ENCODE measurements at regions not wholly inside any gene's neighbourhood (a gene's known extent, or its start where the extent isn't known, plus 50 kb on each side); places are given as distances from the start of the nearest gene placed in this dataset.

DNA sequence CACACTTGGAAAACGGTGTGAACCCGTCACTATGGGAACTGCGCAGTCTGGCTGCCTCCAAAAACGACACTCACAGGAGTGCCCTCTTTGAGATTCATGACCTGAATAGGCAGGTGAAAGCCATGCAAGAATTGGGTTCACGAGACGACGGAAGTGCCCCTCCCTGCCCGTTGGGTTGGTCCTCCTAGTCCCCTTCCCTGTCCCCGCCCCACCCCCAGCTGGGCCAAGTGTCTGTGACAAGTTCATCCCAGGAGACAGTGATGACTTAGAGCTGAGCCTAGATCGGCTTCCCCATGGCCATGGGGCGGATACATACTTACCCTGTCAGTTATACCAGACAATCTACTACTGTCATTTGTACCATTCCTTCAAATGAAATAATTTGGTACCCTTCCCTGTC, 1137.7 kb upstream of the CHAC2 start:
- no peaks in the 10 kb centered on the region for H3K27me3 ChIP-seq (replicated peaks; ENCODE audit: insufficient read depth)

DNA sequence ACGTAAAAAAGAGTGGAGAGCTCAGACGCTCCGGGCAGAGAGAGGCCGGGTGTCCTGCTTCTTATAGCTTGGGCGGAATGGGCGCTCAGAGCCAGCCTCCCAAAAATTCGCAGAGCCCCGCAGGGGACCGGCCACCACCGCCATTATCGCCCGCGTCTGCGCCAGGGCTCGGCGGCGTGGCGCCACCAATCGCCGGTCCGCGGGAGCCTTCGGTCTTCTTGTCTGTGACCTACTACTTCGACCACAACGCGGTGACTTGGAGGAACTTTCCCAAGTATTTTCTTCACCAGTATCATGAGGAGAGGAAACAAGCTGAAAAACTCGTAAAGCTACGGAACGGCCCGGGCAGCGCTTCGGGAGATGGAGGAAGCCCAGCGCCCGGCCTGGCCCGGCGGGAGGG, 1138.1 kb upstream of the CHAC2 start:
- H3K36me3 ChIP-seq, result no peaks in the 10 kb centered on the region
- no peaks in the 10 kb centered on the region for H3K4me1 ChIP-seq (ENCODE audit: control insufficient read depth in 1 of 2, low read depth in 2 of 2)
- no peaks in the 10 kb centered on the region for H3K27me3 ChIP-seq (replicated peaks; ENCODE audit: insufficient read depth)
- H3K9me3 ChIP-seq, result no peaks in the 10 kb centered on the region
- no peak for ATAC-seq (ENCODE audit: insufficient number of reproducible peaks, low FRiP score, low read depth)
- no peak overlapping the region for H3K4me3 ChIP-seq
- TF ChIP-seq, protein P1, sequence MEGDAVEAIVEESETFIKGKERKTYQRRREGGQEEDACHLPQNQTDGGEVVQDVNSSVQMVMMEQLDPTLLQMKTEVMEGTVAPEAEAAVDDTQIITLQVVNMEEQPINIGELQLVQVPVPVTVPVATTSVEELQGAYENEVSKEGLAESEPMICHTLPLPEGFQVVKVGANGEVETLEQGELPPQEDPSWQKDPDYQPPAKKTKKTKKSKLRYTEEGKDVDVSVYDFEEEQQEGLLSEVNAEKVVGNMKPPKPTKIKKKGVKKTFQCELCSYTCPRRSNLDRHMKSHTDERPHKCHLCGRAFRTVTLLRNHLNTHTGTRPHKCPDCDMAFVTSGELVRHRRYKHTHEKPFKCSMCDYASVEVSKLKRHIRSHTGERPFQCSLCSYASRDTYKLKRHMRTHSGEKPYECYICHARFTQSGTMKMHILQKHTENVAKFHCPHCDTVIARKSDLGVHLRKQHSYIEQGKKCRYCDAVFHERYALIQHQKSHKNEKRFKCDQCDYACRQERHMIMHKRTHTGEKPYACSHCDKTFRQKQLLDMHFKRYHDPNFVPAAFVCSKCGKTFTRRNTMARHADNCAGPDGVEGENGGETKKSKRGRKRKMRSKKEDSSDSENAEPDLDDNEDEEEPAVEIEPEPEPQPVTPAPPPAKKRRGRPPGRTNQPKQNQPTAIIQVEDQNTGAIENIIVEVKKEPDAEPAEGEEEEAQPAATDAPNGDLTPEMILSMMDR (IDR thresholded peaks at IDR 0.05), result no peak
- DNase-seq (ENCODE audit: low spot score), result no peak
- no peak overlapping the region for H3K27ac ChIP-seq

More for the DNA sequence above, 1137.7 kb upstream of the CHAC2 start:
- ATAC-seq (ENCODE audit: insufficient number of reproducible peaks, low FRiP score, low read depth) (no peak), DNase-seq (ENCODE audit: low spot score) (no peak)
- Histone ChIP-seq H3K9me3 (no peaks in the 10 kb centered on the region), H3K4me3 (no peak overlapping the region), H3K4me1 (ENCODE audit: control insufficient read depth in 1 of 2, low read depth in 2 of 2) (no peaks in the 10 kb centered on the region), H3K36me3 (no peaks in the 10 kb centered on the region), H3K27ac (no peak overlapping the region)
- TF ChIP-seq, protein P1 (IDR thresholded peaks at IDR 0.05), result no peak

DNA sequence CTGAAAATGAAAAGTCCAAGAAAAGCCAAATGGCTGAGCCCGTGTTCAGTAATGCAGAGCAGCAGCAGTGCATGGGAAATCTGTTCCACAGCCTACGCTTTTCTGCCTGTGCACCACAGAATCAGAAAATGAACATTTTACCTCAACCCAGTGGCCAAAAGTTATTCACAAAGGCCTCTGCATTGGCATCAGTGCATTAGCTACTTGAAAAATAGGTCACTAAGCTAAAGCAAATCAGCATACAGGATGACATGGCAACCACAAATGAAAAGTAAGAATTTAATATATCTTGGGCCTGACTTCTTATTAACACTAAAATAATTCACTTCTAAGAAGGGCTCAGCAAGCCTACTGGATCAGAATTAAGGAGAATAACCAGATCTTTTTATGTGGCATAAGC, 1145.3 kb upstream of the CHAC2 start:
- ATAC-seq (ENCODE audit: insufficient number of reproducible peaks, low FRiP score, low read depth), result no peak
- H3K9me3 ChIP-seq, result no peaks in the 10 kb centered on the region
- TF ChIP-seq, protein P1 (IDR thresholded peaks at IDR 0.05), result no peak

DNA sequence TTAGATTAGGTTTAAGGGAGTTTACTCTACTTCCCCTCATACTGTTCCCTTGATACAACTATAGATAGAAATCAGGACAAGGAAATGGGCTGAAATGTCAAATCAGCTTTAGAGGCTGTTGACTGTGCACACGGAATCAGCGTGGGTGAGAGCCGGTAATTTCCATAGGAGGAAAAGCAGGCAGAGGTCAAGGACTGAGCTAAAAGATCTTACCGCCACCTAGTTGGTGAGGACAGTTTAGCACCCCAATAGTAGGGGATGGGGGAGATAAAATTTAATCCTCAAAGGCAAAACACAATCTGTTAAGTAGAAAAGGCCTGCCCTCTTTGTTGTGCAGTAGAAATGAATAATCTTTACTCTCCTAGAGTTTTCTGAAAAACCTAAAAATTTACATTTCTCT, 1154.5 kb upstream of the CHAC2 start:
- DNase-seq (ENCODE audit: low spot score) (no peak), ATAC-seq (ENCODE audit: insufficient number of reproducible peaks, low FRiP score, low read depth) (no peak)
- TF ChIP-seq, protein P1 (IDR thresholded peaks at IDR 0.05), result no peak
- Histone ChIP-seq H3K36me3 (no peaks in the 10 kb centered on the region), H3K9me3 (no peaks in the 10 kb centered on the region), H3K4me1 (ENCODE audit: control insufficient read depth in 1 of 2, low read depth in 2 of 2) (no peaks in the 10 kb centered on the region), H3K4me3 (no peak overlapping the region), H3K27me3 (replicated peaks; ENCODE audit: insufficient read depth) (no peaks in the 10 kb centered on the region), H3K27ac (no peak overlapping the region)

More for the DNA sequence above, 1145.3 kb upstream of the CHAC2 start:
- Histone ChIP-seq H3K36me3 (no peaks in the 10 kb centered on the region), H3K4me1 (ENCODE audit: control insufficient read depth in 1 of 2, low read depth in 2 of 2) (no peaks in the 10 kb centered on the region), H3K27me3 (replicated peaks; ENCODE audit: insufficient read depth) (no peaks in the 10 kb centered on the region), H3K27ac (no peak overlapping the region), H3K4me3 (no peak overlapping the region)
- no peak for DNase-seq (ENCODE audit: low spot score)

DNA sequence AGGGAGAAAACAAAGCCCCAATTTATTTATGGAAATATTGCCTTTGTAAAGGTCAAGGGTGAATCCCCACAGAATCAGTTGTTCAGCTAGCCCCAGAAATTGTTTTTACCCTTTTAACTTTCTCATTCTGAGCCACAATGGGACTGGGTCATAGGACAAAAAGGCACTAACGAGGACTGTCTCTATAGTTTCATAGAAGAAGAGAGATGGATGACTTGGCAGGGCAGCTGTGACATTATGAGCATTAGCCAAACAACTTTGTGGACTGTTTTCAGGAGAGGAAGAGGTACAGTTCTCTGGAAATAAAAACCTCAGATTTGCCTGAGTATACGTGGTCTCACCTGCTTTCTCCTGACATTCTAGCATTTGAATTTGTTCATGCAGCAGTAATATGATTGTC, 1155.8 kb upstream of the CHAC2 start:
- H3K9me3 ChIP-seq, result no peaks in the 10 kb centered on the region
- H3K4me1 ChIP-seq (ENCODE audit: control insufficient read depth in 1 of 2, low read depth in 2 of 2), result no peaks in the 10 kb centered on the region
- H3K36me3 ChIP-seq, result no peaks in the 10 kb centered on the region
- H3K4me3 ChIP-seq, result no peak overlapping the region
- H3K27me3 ChIP-seq (replicated peaks; ENCODE audit: insufficient read depth), result no peaks in the 10 kb centered on the region
- TF ChIP-seq, protein P1 (IDR thresholded peaks at IDR 0.05), result no peak
- ATAC-seq (ENCODE audit: insufficient number of reproducible peaks, low FRiP score, low read depth) (no peak), DNase-seq (ENCODE audit: low spot score) (no peak)
- H3K27ac ChIP-seq, result no peak overlapping the region

Data from thoracic aorta (tissue), 2 donors.